ENCODE measurements at regions not wholly inside any gene's neighbourhood (a gene's known extent, or its start where the extent isn't known, plus 50 kb on each side); places are given as distances from the start of the nearest gene placed in this dataset.

DNA sequence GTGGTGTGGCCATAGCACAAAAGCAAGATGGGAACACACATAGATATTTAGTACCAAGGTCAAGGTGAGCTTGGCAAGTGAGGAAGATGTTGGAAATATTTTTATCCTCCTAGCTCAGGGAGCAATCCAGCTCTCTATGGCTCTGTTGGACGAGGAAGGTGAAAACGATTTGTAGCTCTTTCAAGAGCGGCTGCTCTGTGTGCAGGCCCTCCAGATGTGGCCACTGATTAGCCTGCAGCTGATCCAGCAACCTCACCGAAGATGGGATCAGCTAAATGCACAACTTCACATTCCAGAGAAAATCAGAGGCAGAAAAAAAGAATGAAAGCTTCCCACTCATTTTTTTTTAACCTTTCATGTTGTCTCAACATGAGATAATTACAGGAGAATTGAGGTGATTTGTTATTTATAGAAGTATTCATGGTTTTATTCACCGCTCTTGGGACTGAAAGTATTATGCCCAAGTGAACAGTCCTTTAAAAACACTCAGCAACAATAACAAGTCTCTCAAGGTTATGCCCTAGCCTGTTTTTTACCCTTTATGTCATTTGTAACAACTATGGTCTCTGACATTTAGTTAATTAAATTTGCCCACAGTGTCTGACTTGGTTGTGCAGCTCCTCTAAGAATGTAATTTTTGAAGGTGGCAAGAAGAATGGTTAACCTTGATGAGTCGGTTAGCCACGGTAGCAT, 213.6 kb upstream of the ADARB2 start:
- no peak for DNase-seq (ENCODE audit: low spot score)

DNA sequence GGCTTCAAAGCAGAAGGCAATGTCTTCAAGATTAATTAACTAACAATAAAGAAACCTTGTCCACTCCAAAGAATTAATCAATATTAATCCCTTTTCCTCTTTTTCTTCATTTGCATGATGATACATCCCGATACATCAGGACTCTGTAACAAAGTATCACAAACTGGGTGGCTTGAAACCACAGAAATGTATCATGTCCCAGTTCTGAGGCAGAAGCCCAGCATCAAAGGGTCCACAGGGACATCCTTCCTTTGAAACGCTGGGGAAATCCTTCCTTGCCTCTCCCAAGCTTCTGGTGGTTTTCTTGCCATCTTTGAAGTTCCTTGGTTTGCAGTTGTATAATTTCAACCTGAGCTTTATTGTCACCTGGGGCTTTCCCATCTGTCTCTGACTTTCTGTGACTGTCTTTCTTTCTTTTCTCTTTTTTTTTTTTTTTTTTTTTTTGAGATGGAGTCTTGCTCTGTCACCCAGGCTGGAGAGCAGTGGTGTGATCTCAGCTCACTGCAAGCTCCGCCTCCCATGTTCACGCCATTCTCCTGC, 210.2 kb upstream of the ADARB2 start:
- no peak for DNase-seq (ENCODE audit: low spot score)

DNA sequence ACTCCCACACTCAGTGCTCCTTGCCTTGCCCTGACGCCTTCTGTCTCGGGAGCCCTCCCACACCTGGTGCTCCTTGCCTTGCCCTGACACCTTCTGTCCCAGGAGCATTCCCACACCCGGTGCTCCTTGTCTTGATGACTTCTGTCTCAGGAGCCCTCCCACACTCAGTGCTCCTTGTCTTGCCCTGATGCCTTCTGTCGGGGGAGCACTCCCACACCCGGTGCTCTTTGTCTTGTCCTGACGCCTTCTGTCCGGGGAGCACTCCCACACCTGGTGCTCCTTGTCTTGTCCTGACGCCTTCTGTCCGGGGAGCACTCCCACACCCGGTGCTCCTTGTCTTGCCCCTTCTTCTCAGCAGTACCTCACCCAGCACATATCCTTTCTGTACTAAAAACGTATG, 207.2 kb upstream of the ADARB2 start:
- DNase-seq (ENCODE audit: low spot score): no peak

DNA sequence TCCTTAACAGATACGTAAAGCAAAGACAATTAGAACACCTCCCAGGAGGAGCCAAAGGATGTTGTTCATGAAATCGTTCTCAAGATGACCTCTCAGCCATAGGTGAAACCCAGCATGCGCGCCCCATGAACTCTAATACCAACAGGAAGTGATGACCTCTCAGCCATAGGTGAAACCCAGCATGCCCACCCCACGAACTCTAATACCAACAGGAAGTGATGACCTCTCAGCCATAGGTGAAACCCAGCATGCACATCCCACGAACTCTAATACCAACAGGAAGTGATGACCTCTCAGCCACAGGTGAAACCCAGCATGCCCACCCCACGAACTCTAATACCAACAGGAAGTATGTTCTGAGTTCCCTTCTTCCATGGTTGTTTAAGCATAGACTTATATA, 205.2 kb upstream of the ADARB2 start:
- no peak for DNase-seq (ENCODE audit: low spot score)

DNA sequence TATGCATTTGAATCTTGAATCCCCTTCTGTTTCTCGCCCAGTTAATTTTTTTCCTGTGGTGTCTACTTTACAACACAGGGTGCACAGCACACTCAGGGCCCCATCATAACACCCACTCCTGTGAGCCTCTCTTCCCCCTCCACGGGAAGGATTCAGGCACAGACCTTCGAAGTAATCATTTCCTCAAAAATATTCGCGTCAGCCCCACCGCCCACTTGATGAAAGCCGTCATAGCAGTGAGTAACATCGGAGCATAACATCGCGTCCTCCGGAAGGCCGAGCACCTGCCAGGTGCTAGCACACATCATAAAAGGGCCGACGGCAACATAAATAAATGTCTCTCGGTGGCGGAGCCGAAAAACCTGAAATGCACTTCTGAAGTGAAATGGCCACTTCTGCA, 201.7 kb upstream of the ADARB2 start:
- no peak for DNase-seq (ENCODE audit: low spot score)

DNA sequence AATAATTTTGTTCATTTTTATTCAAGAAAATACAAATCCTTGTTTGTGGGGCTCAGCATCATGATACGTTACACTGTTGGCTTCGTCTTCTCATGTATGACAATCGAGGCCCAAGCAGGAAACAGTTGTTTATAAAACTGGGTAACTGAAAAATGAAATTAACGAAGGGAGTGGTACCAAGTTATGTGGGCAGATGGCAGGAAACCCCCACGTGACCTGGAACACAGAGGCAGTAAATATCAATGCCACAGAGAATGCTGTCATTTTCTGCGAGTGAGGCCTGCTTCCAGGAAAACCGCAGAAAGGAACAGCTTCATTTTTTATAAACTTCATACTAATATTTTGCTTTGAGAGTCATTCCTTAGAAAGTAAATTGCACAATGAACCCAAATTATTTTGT, 201.0 kb upstream of the ADARB2 start:
- no peak for DNase-seq (ENCODE audit: low spot score)

DNA sequence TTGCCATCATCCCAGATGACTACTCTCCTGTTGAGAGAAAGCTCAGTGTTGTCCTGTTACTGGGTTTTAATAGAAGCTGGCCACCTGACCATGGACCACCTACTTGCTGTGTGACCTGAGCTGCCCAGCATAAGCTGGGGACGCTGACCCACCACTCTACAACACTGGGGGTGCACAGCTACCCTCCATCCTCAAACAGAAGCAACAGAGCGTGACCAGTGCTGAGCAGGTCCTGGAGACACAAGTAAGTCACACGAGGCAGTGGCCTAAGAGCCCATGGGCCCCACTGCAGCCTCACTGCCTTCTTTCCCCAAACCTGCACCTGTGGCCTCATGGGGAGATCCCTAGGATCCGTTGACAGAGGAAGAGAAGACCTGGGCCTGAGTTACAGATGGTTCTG, 198.6 kb upstream of the ADARB2 start:
- no peak for DNase-seq (ENCODE audit: low spot score)

DNA sequence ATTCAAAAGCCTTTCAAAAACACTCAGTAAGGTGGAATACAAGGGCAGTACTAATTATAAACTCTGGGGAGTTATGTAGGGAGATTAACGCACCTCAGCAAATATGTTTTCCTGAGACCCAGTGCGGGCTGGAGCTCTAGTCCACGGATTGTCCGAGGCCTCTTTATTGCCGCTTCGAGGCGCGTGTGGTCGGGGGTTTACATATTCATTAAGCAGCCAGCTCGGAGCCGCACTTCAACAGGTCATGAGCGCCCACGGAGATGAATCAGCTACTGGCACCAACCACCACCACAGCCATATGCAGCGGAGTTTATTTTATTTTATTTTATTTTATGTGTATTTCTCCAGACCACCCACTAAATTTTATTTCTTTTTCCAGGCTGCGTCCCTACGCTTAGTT, 195.9 kb upstream of the ADARB2 start:
- no peak for DNase-seq (ENCODE audit: low spot score)

DNA sequence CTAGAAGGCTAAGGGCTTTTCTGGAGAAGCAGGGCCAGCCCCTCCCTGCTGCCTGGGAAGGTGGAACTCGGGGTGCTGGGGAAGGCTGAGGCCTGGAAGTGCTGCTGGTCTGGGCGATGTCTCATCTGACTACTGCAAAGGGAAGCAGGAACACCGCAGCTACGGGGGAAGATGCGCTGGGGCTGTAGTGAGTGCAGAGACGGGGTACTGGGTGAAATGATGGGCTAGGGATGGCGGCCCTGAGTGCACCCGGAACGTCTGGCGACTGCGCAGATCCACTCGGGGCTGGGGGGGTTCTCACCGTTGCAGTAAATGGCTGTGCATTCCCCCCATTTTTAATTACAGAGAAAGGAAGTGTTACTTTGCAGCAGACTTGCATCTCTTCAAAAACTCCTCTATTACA, 195.4 kb upstream of the ADARB2 start:
- no peak for DNase-seq (ENCODE audit: low spot score)

DNA sequence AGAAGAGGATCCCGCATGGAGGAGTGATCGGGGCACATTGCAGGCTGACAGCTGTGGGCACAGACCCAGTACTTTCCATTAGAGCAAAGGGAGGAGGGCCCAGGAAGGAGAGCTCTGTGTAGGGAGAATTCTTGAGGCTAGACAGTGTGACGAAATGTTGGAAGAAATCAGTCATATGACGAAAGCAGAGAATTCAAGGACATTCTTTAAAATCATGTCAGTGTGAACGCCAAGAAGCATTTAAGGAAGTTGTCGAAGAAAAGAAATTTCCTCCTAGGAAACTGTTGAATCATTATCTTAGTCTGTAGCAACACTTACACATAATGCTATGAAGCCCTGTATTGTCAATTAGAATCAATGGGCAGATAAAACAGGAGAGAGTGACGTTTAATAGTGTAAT, 191.3 kb upstream of the ADARB2 start:
- DNase-seq (ENCODE audit: low spot score): no peak

DNA sequence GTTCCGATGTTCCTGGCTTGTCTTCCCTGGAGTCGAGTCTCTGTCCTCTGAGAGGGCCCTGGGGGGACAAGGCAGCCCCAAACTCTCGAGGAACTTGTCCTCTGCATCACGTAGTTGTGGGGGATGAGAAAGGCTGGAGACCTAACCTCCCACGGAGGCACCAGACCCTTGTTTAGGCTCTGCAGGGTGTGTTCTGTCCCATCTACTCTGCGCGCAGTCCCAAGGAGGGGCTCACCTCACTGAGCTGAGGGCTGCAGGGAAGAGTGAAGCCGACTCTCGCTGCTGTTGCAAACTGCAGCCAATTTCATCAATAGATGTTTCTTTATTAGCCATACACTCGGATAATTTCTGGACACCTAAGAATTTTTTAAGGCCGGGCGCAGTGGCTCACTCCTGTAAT, 186.7 kb upstream of the ADARB2 start:
- DNase-seq (ENCODE audit: low spot score): no peak

DNA sequence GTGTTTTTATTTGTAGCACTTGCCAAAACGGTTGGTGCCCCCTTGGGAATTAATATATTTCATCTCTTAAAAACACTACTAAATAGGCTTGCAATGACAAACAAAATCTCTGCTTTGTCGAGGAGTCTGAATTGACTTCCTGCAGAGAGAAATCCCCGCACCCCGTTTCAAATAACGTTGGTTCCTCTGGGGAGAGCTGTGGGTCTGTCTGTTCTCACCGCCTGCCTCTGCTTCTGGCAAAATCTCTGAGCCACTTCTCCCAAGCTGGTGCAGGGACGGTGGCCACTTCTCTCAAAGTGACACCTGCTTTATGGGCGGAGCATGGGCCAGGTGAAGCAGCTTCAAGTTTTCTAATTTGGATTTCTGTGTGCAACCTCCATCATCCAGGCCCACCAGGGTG, 186.3 kb upstream of the ADARB2 start:
- no peak for DNase-seq (ENCODE audit: low spot score)

DNA sequence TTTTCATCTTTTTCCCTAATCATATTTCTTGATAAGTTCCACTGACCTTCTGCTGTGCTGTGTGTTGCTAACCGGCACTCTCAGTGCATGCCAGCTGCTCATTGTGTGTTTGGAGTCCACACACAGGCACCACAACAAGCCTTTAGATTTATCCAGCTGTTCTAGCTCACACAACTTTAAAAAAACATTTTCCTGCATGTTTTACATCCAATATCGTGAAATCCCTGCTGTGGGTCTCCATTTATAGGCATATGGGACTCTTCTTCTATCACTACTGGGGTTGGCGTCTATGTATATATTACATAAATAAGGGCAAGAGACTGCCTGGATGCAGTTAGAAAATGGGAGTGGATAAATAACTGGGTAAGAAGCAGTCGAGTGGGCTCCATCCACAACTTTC, 183.6 kb upstream of the ADARB2 start:
- DNase-seq (ENCODE audit: low spot score): no peak

DNA sequence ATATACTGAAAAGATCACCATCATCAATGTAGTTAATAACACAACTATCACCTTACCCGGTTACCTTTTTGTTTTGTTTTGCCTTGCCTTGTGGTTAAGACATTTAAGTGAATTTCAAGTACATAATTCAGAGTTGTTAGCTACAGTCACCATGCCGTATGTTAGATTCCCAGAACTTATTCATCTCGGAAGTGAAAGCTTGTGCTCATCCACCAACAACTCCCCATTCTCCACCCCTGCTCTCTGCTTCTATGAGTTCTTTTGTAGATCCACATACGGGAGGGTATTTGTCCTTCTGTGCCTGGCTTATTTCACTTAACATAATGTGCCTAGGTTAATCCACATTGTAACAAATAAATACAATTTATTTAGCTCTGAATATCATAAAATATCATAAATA, 182.8 kb upstream of the ADARB2 start:
- DNase-seq (ENCODE audit: low spot score): no peak

DNA sequence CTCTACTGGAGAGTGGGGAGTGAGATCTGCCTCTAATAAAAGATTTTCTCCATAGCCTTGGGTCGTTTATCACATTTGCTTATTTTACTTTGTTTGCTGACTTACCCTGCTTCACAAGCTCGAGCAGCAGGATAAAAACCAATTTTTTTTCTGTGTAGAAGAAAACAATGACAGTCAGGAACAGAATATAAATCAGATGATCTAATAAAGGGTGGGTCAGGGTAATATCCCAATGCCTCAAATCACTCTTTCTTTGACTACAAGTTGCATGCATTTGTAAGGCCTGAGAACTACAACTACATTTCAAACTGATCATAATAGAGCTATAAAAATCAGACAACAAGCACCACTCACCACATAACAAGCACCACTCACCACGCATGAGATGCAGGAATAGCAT, 174.4 kb upstream of the ADARB2 start:
- no peak for DNase-seq (ENCODE audit: low spot score)

DNA sequence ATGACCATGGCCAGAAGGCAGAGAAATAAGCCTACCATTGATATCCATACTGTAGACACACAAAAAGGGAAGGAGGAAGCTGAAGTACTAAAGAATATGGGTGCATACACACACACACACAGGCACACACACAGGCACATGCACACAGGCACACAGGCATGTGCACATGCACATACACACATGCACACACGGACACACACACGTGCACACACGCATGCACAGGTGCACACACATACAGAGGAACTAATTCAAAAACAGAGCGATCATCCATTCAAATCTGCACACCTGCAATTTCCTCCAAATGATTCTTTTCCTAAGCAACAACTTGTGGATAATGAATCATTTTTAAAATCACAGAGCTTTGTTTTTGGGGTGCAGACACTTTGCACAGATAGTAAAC, 166.7 kb upstream of the ADARB2 start:
- DNase-seq (ENCODE audit: low spot score): no peak

DNA sequence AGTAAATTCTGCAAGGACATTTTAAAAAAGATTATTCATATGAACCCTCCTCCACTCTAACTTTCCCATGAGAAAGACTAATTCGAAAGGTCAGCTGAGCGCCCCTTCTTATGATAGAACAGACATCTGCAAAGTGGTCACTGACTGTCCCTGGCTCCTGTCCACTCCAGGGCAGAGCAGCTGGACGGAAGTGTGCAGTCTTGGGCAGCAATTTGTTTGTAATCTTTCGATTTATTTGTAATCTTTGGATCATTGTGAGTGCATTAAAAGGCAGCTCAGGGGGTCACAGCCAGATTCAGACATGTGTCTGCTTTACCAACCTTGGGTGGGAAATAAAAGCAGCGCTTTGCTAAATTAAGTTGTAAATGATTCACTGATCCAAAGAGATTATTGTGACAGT, 158.8 kb upstream of the ADARB2 start:
- DNase-seq (ENCODE audit: low spot score): no peak

DNA sequence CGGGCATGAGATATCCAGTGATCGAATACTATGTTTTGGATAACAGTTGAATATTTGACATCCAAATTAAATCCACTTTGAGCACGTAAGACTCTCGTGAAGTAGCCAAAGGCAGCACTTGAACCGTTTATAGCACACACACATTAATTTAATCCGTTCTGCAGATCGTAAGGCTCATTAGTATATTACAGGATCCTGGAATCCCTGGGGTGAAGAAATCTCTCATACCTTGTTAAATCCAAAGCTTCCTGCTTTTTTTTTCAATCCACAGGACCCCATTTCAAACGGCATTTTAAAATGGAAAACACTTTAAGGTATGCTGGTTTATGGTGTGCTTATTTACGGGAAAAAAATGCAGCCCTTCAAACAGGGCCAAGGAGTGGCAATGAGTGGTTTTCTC, 158.4 kb upstream of the ADARB2 start:
- DNase-seq (ENCODE audit: low spot score): no peak

DNA sequence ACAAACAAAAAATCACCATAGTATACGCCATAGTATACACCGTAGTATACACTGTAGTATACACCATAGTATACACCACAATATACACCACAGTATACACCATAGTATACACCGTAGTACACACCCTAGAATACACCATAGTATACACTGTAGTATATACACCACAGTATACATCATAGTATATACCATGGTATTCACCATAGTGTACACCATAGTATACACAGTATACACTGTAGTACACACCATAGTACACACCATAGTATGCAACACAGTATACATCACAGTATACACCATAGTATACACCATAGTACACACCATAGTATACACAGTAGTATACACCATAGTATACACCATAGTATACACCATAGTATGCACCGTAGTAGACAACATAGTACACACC, 157.6 kb upstream of the ADARB2 start:
- DNase-seq (ENCODE audit: low spot score): no peak

DNA sequence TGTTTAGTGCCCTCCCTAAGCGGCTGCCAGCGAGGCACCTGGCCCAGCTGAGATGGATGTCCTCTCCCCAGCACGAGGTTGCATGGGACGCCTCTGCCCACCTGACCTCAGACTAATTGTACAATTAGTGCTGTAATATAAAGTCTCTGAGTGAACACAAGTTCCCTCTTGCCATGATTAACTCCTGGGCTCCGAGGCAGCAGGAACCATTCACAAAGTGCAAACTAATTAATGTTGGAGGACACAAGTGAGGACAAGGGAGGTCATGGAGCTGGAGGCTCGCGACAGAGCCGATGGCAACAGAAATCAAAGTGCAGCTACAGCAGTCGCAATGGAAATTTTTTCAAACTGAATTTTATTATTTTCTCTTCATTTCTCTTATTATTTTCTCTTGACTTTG, 156.6 kb upstream of the ADARB2 start:
- DNase-seq (ENCODE audit: low spot score): no peak

DNA sequence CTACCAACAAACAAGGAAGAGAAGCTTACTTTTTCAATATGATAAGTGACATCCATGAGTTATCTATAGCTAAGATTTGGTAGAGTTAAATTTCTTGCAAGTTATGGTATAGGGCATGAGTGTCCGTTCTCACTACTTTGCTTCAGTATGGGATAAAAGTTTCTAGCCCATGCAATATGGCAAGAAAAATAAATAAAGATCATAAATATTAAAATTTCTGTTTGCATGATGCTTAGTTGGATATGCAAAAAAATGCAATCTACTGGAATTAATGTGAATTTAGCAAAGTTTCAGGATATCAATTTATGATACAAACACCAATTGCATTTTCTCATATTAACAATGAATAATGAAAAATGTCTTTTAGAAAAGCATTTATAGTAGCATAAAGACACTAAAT, 148.7 kb upstream of the ADARB2 start:
- DNase-seq (ENCODE audit: low spot score): no peak

DNA sequence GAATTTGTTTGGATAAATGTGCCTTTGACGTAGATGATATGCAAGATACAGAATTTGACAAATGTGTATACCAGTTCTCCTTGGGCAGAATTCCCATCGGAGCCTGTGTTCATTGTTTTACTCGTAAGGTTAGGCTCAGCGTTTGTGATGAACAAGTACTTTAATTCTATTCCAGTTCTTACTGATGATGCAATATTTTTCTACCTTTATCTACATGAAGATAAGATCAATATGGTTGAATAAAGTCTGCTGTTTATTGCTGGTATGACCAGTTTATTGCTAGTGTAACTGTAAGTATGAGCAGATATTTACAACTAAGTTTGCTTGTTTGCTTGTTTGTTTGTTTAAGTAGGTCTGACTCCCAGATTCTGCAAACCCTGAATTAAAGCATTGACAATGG, 145.4 kb upstream of the ADARB2 start:
- no peak for DNase-seq (ENCODE audit: low spot score)

DNA sequence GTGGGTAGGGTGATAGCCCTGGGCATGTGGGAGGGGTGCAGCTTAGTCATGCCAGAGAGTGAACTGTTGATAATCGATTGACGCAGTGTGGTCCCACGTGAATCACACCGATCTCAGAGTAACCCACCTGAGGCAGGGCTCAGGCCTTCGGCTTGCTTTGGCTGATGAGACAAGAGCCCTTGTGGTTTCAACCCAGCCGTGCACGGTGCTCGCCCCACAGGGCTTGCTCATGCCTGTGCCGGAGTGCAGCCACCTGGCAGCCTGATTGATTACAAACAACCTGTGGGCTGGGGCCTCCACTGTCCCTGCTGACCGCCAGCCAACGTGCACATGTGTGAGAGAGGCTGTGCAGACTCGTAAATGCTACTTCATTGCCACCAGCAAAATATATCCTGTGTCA, 144.9 kb upstream of the ADARB2 start:
- no peak for DNase-seq (ENCODE audit: low spot score)

DNA sequence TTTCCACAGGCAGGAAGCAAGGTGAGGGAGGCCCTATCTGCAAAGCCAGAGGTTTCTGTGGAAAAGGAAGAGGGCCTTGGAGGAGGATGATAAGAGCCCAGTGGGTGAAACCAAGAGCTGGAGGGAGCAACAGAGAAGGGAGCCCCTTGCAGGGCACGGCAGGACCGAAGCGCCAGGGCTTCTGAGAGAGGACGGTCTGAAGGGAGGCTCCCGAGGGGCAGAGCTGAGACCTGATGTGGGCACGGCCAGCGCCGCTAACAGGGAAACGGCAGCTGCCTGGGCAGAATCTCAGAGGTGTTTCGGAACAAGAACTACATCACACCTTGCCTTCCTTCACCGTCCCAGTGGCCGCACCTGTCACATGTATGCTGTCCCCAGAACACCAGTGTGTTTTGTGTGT, 144.3 kb upstream of the ADARB2 start:
- DNase-seq (ENCODE audit: low spot score): no peak

DNA sequence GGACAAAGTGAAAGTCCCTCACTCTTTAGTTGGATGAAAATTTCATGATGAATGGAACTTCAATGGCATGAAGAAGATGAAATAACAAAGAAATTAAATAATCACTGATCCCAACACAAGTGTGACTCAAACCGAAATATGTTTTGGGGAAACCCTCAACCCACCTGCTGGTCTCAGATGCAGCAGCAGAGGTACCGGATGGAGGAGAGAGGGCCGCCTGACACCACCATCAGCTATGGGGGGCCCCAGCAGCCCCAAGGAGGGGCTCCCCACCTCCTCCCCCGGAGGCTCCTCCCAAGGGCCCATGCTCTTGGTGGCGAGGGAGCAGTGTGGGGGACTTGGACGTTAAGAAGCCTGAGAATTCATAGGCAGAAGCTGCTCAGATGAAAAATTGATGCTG, 137.2 kb upstream of the ADARB2 start:
- no peak for DNase-seq (ENCODE audit: low spot score)
